Stimulated activated CD4-positive, alpha-beta T cell treated with anti-CD3 and anti-CD28 coated beads, Interleukin-1b, Interleukin-23, amount 100 ng/mL, for 48 hours (primary cell): ENCODE measurements at regions not wholly inside any gene's neighbourhood (a gene's known extent, or its start where the extent isn't known, plus 50 kb on each side); places are given as distances from the start of the nearest gene placed in this dataset.

ENCODE experiments used
- DNase-seq: peaks from one replicate; pipeline ENCODE4 v3.0.0-alpha.2; 2020

GRCh38 chr6:100176311-100176950 lies 182.4 kb upstream of the MCHR2 start:
- no peak for DNase-seq

GRCh38 chr6:100175814-100176310 lies 181.8 kb upstream of the MCHR2 start:
- DNase-seq: no peak

- no peak for DNase-seq
Measured at GRCh38 chr6:100173211-100173610, 179.2 kb upstream of the MCHR2 start.

- no peak for DNase-seq
Measured at GRCh38 chr6:100172322-100172713, 178.3 kb upstream of the MCHR2 start.

GRCh38 chr6:100171533-100172321 lies 177.7 kb upstream of the MCHR2 start:
- no peak for DNase-seq

GRCh38 chr6:100168148-100168547 lies 174.1 kb upstream of the MCHR2 start:
- no peak for DNase-seq

- no peak for DNase-seq
Measured at GRCh38 chr6:100167585-100167984, 173.6 kb upstream of the MCHR2 start.

- no peak for DNase-seq
Measured at GRCh38 chr6:100166956-100167355, 172.9 kb upstream of the MCHR2 start.

- no peak for DNase-seq
Measured at GRCh38 chr6:100165442-100165841, 171.4 kb upstream of the MCHR2 start.

GRCh38 chr6:100163035-100163434 lies 169.0 kb upstream of the MCHR2 start:
- no peak for DNase-seq

GRCh38 chr6:100161782-100162365 lies 167.9 kb upstream of the MCHR2 start:
- DNase-seq: no peak

GRCh38 chr6:100160930-100161329 lies 166.9 kb upstream of the MCHR2 start:
- no peak for DNase-seq

GRCh38 chr6:100155141-100155540 lies 161.1 kb upstream of the MCHR2 start:
- DNase-seq: no peak

- DNase-seq: no peak
Measured at GRCh38 chr6:100153636-100154275, 159.7 kb upstream of the MCHR2 start.

GRCh38 chr6:100152201-100152600 lies 158.2 kb upstream of the MCHR2 start:
- no peak for DNase-seq

GRCh38 chr6:100144991-100145390 lies 151.0 kb upstream of the MCHR2 start:
- no peak for DNase-seq

- no peak for DNase-seq
Measured at GRCh38 chr6:100138346-100139022, 144.5 kb upstream of the MCHR2 start.

GRCh38 chr6:100137759-100138158 lies 143.7 kb upstream of the MCHR2 start:
- DNase-seq: no peak

GRCh38 chr6:100136590-100136989 lies 142.6 kb upstream of the MCHR2 start:
- DNase-seq: no peak

GRCh38 chr6:100135977-100136376 lies 142.0 kb upstream of the MCHR2 start:
- DNase-seq: no peak

- DNase-seq: no peak
Measured at GRCh38 chr6:100134703-100135102, 140.7 kb upstream of the MCHR2 start.

GRCh38 chr6:100134297-100134696 lies 140.3 kb upstream of the MCHR2 start:
- no peak for DNase-seq

- DNase-seq: no peak
Measured at GRCh38 chr6:100132005-100132404, 138.0 kb upstream of the MCHR2 start.
